GM23248 (cell line): ENCODE measurements at regions not wholly inside any gene's neighbourhood (a gene's known extent, or its start where the extent isn't known, plus 50 kb on each side); places are given as distances from the start of the nearest gene placed in this dataset.

ENCODE experiments used
- DNase-seq: peaks from one replicate; pipeline ENCODE4 v3.0.0-alpha.2; 2015
- H2AFZ ChIP-seq: fragments of 200-600 bp; sonication (generic); 2 replicates; pipeline ENCODE4 v1.6.1; 2016; ENCODE audit warnings: antibody characterized with exemption
- H3F3A ChIP-seq: fragments of 200-600 bp; sonication (generic); 2 replicates; pipeline ENCODE4 v1.6.1; 2016; ENCODE audit warnings: mild to moderate bottlenecking, antibody characterized with exemption, mixed run types; ENCODE audit not compliant: insufficient read depth
- H3K27ac ChIP-seq: fragments of 200-600 bp; sonication (generic); 2 replicates; pipeline ENCODE4 v1.5.1; 2016; ENCODE audit warnings: mild to moderate bottlenecking
- H3K27me3 ChIP-seq: fragments of 200-600 bp; sonication (generic); replicated peaks from 2 replicates; pipeline ENCODE4 v1.6.1; 2016; ENCODE audit warnings: mild to moderate bottlenecking; ENCODE audit not compliant: insufficient read depth
- H3K36me3 ChIP-seq: fragments of 200-600 bp; sonication (generic); 2 replicates; pipeline ENCODE4 v1.6.1; 2016; ENCODE audit warnings: low read depth, mild to moderate bottlenecking
- H3K4me1 ChIP-seq: fragments of 200-600 bp; sonication (generic); 2 replicates; pipeline ENCODE4 v1.6.1; 2016; ENCODE audit warnings: mild to moderate bottlenecking; ENCODE audit not compliant: insufficient read depth
- H3K4me2 ChIP-seq: fragments of 200-600 bp; sonication (generic); one replicate; pipeline ENCODE4 v1.6.1; 2016; ENCODE audit warnings: mild to moderate bottlenecking; ENCODE audit not compliant: unreplicated experiment
- H3K4me3 ChIP-seq: fragments of 200-600 bp; sonication (generic); 2 replicates; pipeline ENCODE4 v1.5.1; 2016; ENCODE audit warnings: mild to moderate bottlenecking
- H3K79me2 ChIP-seq: fragments of 200-600 bp; sonication (generic); 2 replicates; pipeline ENCODE4 v1.6.1; 2016; ENCODE audit warnings: mild to moderate bottlenecking; ENCODE audit not compliant: insufficient read depth
- H3K9ac ChIP-seq: fragments of 200-600 bp; sonication (generic); 2 replicates; pipeline ENCODE4 v1.6.1; 2016; ENCODE audit warnings: mild to moderate bottlenecking
- H3K9me2 ChIP-seq: fragments of 200-600 bp; sonication (generic); 2 replicates; pipeline ENCODE4 v1.6.1; 2016; ENCODE audit warnings: mixed run types, mild to moderate bottlenecking, moderate library complexity; ENCODE audit not compliant: insufficient read depth
- H3K9me3 ChIP-seq: fragments of 200-600 bp; sonication (generic); one replicate; pipeline ENCODE4 v1.6.1; 2017; ENCODE audit warnings: low read depth
- H4K20me1 ChIP-seq: fragments of 200-600 bp; sonication (generic); 2 replicates; pipeline ENCODE4 v1.6.0; 2016; ENCODE audit not compliant: insufficient read depth
- EZH2 ChIP-seq: fragments of 200-600 bp; sonication (generic); IDR thresholded peaks from 2 replicates; pipeline ENCODE4 v1.6.1; 2018; ENCODE audit warnings: antibody characterized with exemption, mild to moderate bottlenecking; ENCODE audit not compliant: insufficient read depth, poor library complexity, severe bottlenecking
- EZH2phosphoT487 ChIP-seq: fragments of 200-600 bp; sonication (generic); IDR thresholded peaks from 2 replicates; pipeline ENCODE4 v1.6.1; 2018; ENCODE audit warnings: antibody characterized with exemption, moderate library complexity, mild to moderate bottlenecking, low read depth; ENCODE audit not compliant: insufficient read depth
- WGBS, 2 experiments: methylation state at CpG; one replicate each; pipeline ENCODE4 v1.1.6; 2015 to 2017; ENCODE audit warnings: low lambda C conversion rate in 2 of 2, low coverage in 1 of 2; ENCODE audit errors: missing lambda C conversion rate in 2 of 2; 5-methylcytosine and 5-hydroxymethylcytosine counted together
- in situ Hi-C: fragments of 300-500 bp; cut with MboI; formaldehyde crosslinking; loops from 2 replicates; pipeline ENCODE4 v1.15.0; 2020

DNA sequence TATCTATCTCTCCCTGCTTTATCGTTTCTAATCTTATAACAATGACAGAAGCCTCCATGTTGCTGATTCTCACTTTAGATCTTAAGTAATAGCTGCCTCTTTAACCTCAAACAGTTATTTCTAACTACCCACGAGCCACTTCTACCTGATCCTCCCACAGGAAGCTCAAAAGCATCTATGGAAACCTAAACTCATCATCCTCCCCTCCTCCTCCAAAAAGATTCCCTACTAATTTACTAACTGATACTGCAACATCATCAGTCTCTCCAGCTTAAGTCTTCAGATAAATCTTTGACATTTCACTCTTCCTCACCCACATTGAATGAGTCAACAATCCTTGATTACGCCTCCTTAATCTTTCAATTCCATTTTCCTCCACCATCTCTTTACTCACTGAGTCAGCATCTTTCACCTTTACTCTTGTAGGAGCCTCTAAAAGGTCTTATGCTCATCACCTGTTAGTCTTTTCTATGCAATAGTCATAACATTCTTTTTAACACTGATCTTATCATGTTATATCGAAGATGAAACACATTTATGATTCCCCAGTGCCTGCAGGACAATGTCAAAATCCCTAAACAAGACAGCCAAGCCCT lies 526.7 kb upstream of the CDH4 start:
- no peaks in the 10 kb centered on the region for H3K27me3 ChIP-seq
- no peak for TF ChIP-seq EZH2
- no peak for TF ChIP-seq EZH2phosphoT487
- in situ Hi-C loops: no loop called here
- H3K9me3 ChIP-seq: no peaks in the 10 kb centered on the region
- H3K36me3 ChIP-seq: no peaks in the 10 kb centered on the region
- DNase-seq: no peak
- H3K9ac ChIP-seq: no peak overlapping the region
- H3K4me1 ChIP-seq: no peaks in the 10 kb centered on the region
- 6 to 9% methylated on average over 4 of the region's 4 CpGs for WGBS, 2 experiments
- H3K4me2 ChIP-seq: no peak overlapping the region
- H3F3A ChIP-seq: no peaks in the 10 kb centered on the region
- H3K27ac ChIP-seq: no peak overlapping the region
- H2AFZ ChIP-seq: no peak overlapping the region
- H4K20me1 ChIP-seq: no peaks in the 10 kb centered on the region
- no peak overlapping the region for H3K4me3 ChIP-seq
- H3K79me2 ChIP-seq: no peaks in the 10 kb centered on the region
- no peaks in the 10 kb centered on the region for H3K9me2 ChIP-seq

DNA sequence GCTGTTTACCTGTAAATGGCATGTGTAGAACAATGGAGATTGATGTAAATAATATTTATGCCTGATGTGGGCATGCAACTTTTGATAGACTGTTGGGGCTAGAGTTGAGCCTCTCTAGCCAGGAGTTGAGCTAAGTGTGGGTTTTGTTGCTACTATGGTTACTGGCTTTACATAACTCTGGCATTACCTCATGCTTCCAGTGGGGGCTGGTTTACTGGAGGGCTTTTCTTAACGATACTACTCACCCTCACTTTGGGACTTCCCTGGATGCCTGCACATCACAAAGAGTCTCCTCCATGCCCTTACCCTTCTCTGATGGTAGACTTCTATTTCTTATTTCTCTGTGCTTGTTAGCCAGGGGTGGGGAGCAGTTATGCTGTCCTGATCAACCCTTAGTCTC lies 524.6 kb upstream of the CDH4 start:
- H3K9me3 ChIP-seq: no peaks in the 10 kb centered on the region
- H4K20me1 ChIP-seq: no peaks in the 10 kb centered on the region
- 5 to 13% methylated on average over 1 of the region's 1 CpG for WGBS, 2 experiments
- H3K36me3 ChIP-seq: no peaks in the 10 kb centered on the region
- in situ Hi-C loops: no loop called here
- H3K27me3 ChIP-seq: no peaks in the 10 kb centered on the region
- H2AFZ ChIP-seq: no peak overlapping the region
- H3K27ac ChIP-seq: no peak overlapping the region
- no peaks in the 10 kb centered on the region for H3F3A ChIP-seq
- H3K79me2 ChIP-seq: no peaks in the 10 kb centered on the region
- TF ChIP-seq EZH2phosphoT487 (no peak), EZH2 (no peak)
- no peak overlapping the region for H3K9ac ChIP-seq
- H3K4me2 ChIP-seq: no peak overlapping the region
- no peaks in the 10 kb centered on the region for H3K9me2 ChIP-seq
- no peak overlapping the region for H3K4me3 ChIP-seq
- H3K4me1 ChIP-seq: no peaks in the 10 kb centered on the region
- DNase-seq: no peak

DNA sequence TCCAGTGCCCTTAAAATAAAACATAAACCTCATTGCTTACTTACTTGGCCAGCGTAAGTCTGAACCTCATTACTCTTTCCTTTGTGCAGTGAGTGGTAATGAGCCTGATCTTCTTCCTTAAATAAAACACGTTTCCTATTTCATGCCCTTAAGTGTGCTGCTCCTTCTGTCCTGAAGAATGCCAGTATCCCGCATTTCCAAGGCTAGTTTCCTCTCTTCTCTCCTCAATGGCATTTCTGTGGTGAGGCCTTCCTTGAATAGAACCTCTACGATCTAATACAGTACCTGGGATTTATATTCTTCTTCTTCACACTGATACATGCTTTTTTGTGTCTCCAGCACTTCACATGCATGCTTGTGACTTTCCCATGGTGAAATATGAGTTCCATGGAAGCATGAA lies 523.4 kb upstream of the CDH4 start:
- Histone ChIP-seq H3K27me3 (no peaks in the 10 kb centered on the region), H3K27ac (no peak overlapping the region), H3K4me2 (no peak overlapping the region), H3F3A (no peaks in the 10 kb centered on the region), H3K4me3 (no peak overlapping the region), H4K20me1 (no peaks in the 10 kb centered on the region), H2AFZ (no peak overlapping the region), H3K4me1 (no peaks in the 10 kb centered on the region), H3K9me2 (no peaks in the 10 kb centered on the region), H3K9me3 (no peaks in the 10 kb centered on the region), H3K36me3 (no peaks in the 10 kb centered on the region), H3K9ac (no peak overlapping the region), H3K79me2 (no peaks in the 10 kb centered on the region)
- in situ Hi-C loops: no loop called here
- WGBS, 2 experiments: 16% methylated on average over 4 of the region's 4 CpGs
- no peak for DNase-seq
- TF ChIP-seq EZH2 (no peak), EZH2phosphoT487 (no peak)

- H3K9ac ChIP-seq: no peak overlapping the region
- H2AFZ ChIP-seq: no peak overlapping the region
- H3K27me3 ChIP-seq: no peaks in the 10 kb centered on the region
- H3K4me1 ChIP-seq: no peaks in the 10 kb centered on the region
- H3K27ac ChIP-seq: no peak overlapping the region
- no peaks in the 10 kb centered on the region for H3F3A ChIP-seq
- H3K9me3 ChIP-seq: no peaks in the 10 kb centered on the region
- 30 to 33% methylated on average over 7 of the region's 7 CpGs for WGBS, 2 experiments
- in situ Hi-C loops: no loop called here
- H4K20me1 ChIP-seq: no peaks in the 10 kb centered on the region
- no peak overlapping the region for H3K4me3 ChIP-seq
- no peak for DNase-seq
- no peaks in the 10 kb centered on the region for H3K79me2 ChIP-seq
- TF ChIP-seq EZH2: no peak
- no peak for TF ChIP-seq EZH2phosphoT487
- H3K36me3 ChIP-seq: no peaks in the 10 kb centered on the region
- no peaks in the 10 kb centered on the region for H3K9me2 ChIP-seq
- H3K4me2 ChIP-seq: no peak overlapping the region
Observed at GRCh38 chr20:60729135-60729900, 522.7 kb upstream of the CDH4 start.
